ENCODE measurements at regions not wholly inside any gene's neighbourhood (a gene's known extent, or its start where the extent isn't known, plus 50 kb on each side); places are given as distances from the start of the nearest gene placed in this dataset.
A peak's percentile ranks its signal among the peaks of the same experiment; 100 is the strongest.

DNA sequence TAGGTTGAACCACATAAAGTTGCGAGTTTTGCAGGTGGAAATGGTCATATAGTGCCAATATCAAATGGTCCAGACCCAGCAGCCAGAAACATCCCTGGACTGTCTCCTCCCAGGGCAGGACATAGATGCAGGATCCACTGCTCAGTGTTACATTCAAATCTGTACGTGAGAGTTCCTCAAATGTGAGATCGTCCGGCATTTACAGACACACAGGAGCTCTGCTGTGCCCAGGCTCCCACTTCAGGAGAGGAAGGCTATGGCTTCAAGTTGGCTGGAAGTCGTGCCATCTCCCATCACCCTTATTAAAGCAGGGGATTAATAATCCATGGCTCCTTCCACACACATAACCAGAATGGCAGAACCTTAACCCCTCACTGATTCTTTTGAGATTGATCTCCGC is 688.2 kb upstream of the HS6ST1 start:
- 90 to 94% methylated on average over 6 of the region's 6 CpGs for WGBS, 2 donors
- TF ChIP-seq, protein P1, sequence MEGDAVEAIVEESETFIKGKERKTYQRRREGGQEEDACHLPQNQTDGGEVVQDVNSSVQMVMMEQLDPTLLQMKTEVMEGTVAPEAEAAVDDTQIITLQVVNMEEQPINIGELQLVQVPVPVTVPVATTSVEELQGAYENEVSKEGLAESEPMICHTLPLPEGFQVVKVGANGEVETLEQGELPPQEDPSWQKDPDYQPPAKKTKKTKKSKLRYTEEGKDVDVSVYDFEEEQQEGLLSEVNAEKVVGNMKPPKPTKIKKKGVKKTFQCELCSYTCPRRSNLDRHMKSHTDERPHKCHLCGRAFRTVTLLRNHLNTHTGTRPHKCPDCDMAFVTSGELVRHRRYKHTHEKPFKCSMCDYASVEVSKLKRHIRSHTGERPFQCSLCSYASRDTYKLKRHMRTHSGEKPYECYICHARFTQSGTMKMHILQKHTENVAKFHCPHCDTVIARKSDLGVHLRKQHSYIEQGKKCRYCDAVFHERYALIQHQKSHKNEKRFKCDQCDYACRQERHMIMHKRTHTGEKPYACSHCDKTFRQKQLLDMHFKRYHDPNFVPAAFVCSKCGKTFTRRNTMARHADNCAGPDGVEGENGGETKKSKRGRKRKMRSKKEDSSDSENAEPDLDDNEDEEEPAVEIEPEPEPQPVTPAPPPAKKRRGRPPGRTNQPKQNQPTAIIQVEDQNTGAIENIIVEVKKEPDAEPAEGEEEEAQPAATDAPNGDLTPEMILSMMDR (IDR thresholded peaks at IDR 0.05) = no peak
- FAIRE-seq (no peak), DNase-seq (no peak), ATAC-seq (no peak)
- Histone ChIP-seq H3K9me3 (no peaks in the 10 kb centered on the region), H3K4me1 (no peaks in the 10 kb centered on the region), H3K4me3 (no peak overlapping the region), H3K27me3 (no peaks in the 10 kb centered on the region), H3K27ac (no peak overlapping the region), H3K36me3 (no peaks in the 10 kb centered on the region)
- intact Hi-C loops (cut with DNase I) = no loop called here

DNA sequence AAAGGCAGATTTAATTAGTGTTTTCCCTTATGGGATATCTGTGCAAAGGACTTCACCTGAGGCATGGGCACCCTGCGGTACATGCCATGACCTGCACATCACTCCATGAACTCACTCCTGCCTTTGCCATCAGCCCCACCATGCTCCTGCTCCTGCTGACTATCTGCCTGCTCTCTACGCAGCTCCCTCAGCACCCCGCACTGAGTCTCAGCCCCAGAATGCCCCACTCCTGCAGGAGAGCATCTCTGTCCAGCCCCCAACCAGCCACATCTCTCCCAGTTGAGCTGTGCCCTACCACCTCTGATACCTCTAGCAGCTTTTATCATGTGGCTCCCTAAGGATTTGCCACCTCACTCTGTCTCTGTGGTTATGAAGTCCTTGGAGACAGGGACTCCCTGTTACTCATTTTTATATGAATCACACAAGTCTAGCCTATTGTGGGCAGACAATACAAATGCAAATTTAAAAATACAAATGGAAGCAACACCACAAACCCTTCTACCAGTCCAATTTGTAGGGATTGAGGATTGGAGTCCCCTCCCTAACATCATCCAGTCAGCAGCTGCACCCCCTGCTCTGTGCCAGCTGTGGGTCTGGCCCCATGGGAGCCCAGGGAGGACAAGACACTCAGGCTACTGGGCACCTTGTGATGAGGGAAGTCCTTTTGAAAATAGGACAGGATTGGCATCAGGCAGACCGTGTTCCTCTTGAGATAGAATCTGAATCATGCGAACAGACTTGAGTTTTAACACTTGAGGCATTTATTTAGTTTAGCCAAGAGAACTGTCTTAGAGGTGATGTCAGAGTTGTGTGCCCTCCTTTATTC is 689.6 kb upstream of the HS6ST1 start:
- ATAC-seq (no peak), FAIRE-seq (no peak), DNase-seq (no peak)
- WGBS, 2 donors = 88 to 96% methylated on average over 5 of the region's 5 CpGs
- intact Hi-C loops (cut with DNase I) = no loop called here
- H3K36me3 ChIP-seq = no peaks in the 10 kb centered on the region
- TF ChIP-seq, protein P1 (IDR thresholded peaks at IDR 0.05) = no peak
- no peak overlapping the region for H3K4me3 ChIP-seq
- H3K27ac ChIP-seq = no peak overlapping the region
- peaks cover 0 to 6% (median 4%) of the 10 kb centered on the region in 3 donors for H3K4me1 ChIP-seq
- H3K9me3 ChIP-seq = no peaks in the 10 kb centered on the region
- H3K27me3 ChIP-seq = no peaks in the 10 kb centered on the region

DNA sequence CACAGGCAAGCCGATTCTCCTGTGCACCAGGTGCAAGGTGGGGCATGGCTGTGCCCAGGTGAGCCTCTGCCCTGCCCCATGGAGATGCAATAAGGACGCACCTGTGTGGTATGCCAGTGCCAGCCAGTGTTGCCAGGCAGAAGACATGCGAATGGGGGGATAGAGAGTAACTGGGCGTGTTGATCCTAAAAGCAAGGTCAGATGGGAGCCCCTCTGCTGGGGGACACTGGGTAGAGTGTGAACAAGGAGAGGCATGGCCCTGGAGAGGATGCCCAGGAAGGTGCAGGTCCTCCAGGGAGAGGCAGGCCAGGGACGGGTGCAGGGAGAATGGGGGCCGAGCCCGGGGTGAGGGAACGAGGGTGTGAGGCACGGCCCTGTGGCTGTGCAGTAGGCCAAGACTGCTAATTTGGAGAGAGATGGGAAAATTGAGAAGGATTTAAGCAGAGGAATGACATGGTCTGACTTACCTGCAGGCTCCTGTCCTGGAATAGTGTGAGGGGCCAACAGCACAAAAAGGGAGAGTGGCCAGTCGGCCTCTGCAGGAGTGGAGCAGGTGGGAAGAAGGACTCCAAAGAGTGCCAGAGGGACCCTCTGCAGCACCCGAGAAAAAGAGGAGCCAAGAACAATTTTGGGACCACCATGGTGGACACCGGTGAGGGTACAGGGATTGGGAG is 690.4 kb upstream of the HS6ST1 start:
- Histone ChIP-seq H3K36me3 (no peaks in the 10 kb centered on the region), H3K4me1 (peaks cover 0 to 12% (median 9%) of the 10 kb centered on the region in 3 donors), H3K4me3 (no peak overlapping the region), H3K9me3 (no peaks in the 10 kb centered on the region), H3K27ac (no peak overlapping the region), H3K27me3 (no peaks in the 10 kb centered on the region)
- intact Hi-C loops (cut with DNase I) = no loop called here
- FAIRE-seq (no peak), DNase-seq (no peak), ATAC-seq (no peak)
- TF ChIP-seq, protein P1 (IDR thresholded peaks at IDR 0.05) = no peak
- WGBS, 2 donors = 85 to 86% methylated on average over 12 of the region's 12 CpGs

DNA sequence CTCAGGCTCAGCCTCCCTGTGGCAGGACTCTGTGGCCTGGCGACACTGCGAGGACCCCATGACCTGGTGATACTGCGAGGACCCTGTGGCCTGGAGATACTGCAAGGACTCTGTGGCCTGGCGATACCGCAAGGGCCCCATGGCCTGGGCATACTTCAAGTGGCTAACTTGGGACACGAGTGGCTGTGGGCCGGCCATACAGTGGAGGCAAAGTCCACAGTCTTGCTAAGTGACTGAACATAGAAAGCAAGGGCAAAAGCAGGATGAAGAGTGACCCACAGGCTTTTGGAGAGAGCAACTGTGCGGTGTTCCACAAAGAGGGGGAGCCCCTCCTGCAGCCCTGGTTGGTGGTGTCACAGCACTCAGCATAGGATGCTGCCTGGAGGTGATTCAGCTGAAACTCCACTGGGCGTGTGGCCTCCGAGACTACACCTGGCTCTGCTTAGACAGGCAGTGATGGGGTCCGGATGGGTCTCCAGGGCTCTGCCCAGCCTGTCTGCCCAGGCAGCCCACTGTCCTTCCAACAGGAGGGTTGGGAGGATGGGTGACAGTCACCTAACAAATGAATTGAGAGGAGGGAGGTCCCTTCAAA is 691.0 kb upstream of the HS6ST1 start:
- no peak for FAIRE-seq

More for the DNA sequence above, 691.0 kb upstream of the HS6ST1 start:
- no peaks in the 10 kb centered on the region for H3K36me3 ChIP-seq
- TF ChIP-seq, protein P1 (IDR thresholded peaks at IDR 0.05) = no peak
- peaks cover 0 to 12% (median 9%) of the 10 kb centered on the region in 3 donors for H3K4me1 ChIP-seq
- H3K9me3 ChIP-seq = no peaks in the 10 kb centered on the region
- intact Hi-C loops (cut with DNase I) = no loop called here
- DNase-seq (peak in 1 of 6 donors; percentile 50), ATAC-seq (no peak)
- H3K27me3 ChIP-seq = no peaks in the 10 kb centered on the region
- no peak overlapping the region for H3K27ac ChIP-seq
- no peak overlapping the region for H3K4me3 ChIP-seq
- whole genome bisulfite sequencing, 2 donors = 91 to 95% methylated on average over 11 of the region's 11 CpGs

Measured in pancreas (tissue), 10 donors.